Keratinocyte (primary cell): ENCODE measurements at regions not wholly inside any gene's neighbourhood (a gene's known extent, or its start where the extent isn't known, plus 50 kb on each side); places are given as distances from the start of the nearest gene placed in this dataset.

Experiments
- DNase-seq: peaks from one replicate; pipeline ENCODE4 v3.0.0-alpha.2; 2011; ENCODE audit warnings: low read depth, missing footprints, low spot score
- FAIRE-seq: peaks from 2 replicates; lab custom pipeline; 2011; peaks lifted over from hg19 to GRCh38; lab: Jason Lieb, UNC
- H2AFZ ChIP-seq: 2 replicates; pipeline ENCODE4 v1.6.0; 2012; ENCODE audit warnings: low read length, control low read depth, inconsistent platforms; ENCODE audit not compliant: control insufficient read depth
- H3K27ac ChIP-seq: 2 replicates; pipeline ENCODE4 v1.5.1; 2011; ENCODE audit warnings: low read length; ENCODE audit not compliant: control insufficient read depth, insufficient read depth
- H3K27me3 ChIP-seq: 3 replicates; pipeline ENCODE4 v1.6.0; 2011; ENCODE audit warnings: low read length; ENCODE audit not compliant: control insufficient read depth, insufficient read depth; ENCODE audit errors: extremely low read depth
- H3K36me3 ChIP-seq, 2 experiments: 2 replicates in 1 of 2; 3 replicates in 1 of 2; pipeline ENCODE4 v1.5.1; 2011; ENCODE audit warnings: low read length in 2 of 2, mild to moderate bottlenecking in 1 of 2; ENCODE audit not compliant: control insufficient read depth in 2 of 2, insufficient read depth in 2 of 2; ENCODE audit errors: extremely low read depth in 1 of 2
- H3K4me1 ChIP-seq: 3 replicates; pipeline ENCODE4 v1.5.1; 2011; ENCODE audit warnings: low read length; ENCODE audit not compliant: control insufficient read depth, insufficient read depth; ENCODE audit errors: extremely low read depth
- H3K4me2 ChIP-seq: 3 replicates; pipeline ENCODE4 v1.6.0; 2011; ENCODE audit warnings: low read depth, low read length; ENCODE audit not compliant: control insufficient read depth, insufficient read depth; ENCODE audit errors: extremely low read depth
- H3K4me3 ChIP-seq, 3 experiments: fragments of 200-600 bp in 1 of 3; sonication (generic) in 1 of 3; 2 replicates in 2 of 3; 3 replicates in 1 of 3; pipeline ENCODE4 v1.5.1; 2011 to 2016; ENCODE audit warnings: low read length in 3 of 3, mild to moderate bottlenecking in 3 of 3, control low read depth in 2 of 3, inconsistent platforms in 1 of 3, low read depth in 1 of 3, mixed read lengths in 1 of 3, mixed run types in 1 of 3, moderate library complexity in 1 of 3; ENCODE audit not compliant: control insufficient read depth in 2 of 3, insufficient read depth in 2 of 3; ENCODE audit errors: extremely low read depth in 1 of 3
- H3K79me2 ChIP-seq: 2 replicates; pipeline ENCODE4 v1.6.0; 2012; ENCODE audit warnings: low read length; ENCODE audit not compliant: control insufficient read depth, insufficient read depth
- H3K9ac ChIP-seq: 3 replicates; pipeline ENCODE4 v1.6.0; 2011; ENCODE audit warnings: low read length; ENCODE audit not compliant: control insufficient read depth, insufficient read depth; ENCODE audit errors: extremely low read depth
- H3K9me1 ChIP-seq: 3 replicates; pipeline ENCODE4 v1.6.0; 2011; ENCODE audit warnings: low read length; ENCODE audit not compliant: control insufficient read depth, insufficient read depth; ENCODE audit errors: extremely low read depth
- H3K9me3 ChIP-seq: 2 replicates; pipeline ENCODE4 v1.5.1; 2012; ENCODE audit warnings: low read depth, low read length; ENCODE audit not compliant: control insufficient read depth
- H4K20me1 ChIP-seq: 3 replicates; pipeline ENCODE4 v1.6.0; 2011; ENCODE audit warnings: low read length; ENCODE audit not compliant: control insufficient read depth, insufficient read depth; ENCODE audit errors: extremely low read depth
- EZH2 ChIP-seq: IDR thresholded peaks from one replicate; pipeline ENCODE4 v1.6.1; 2012; ENCODE audit warnings: inconsistent platforms, mild to moderate bottlenecking, low read length, moderate library complexity
- dilution Hi-C: fragments of 300-500 bp; cut with MboI; formaldehyde crosslinking; loops from one replicate; pipeline ENCODE4 v1.7.0; 2020; ENCODE audit warnings: low sequenced_read_pairs; ENCODE audit not compliant: extremely low pct_ligation_motif_present
- TF ChIP-seq, protein P1 (sequence below), 3 experiments: IDR thresholded peaks in 1 of 3; conservative IDR thresholded peaks in 1 of 3; optimal IDR thresholded peaks in 1 of 3; 2 replicates in 2 of 3; 3 replicates in 1 of 3; pipeline versions ENCODE3 to v1.5.1; 2011; ENCODE audit warnings: low read length in 3 of 3, mild to moderate bottlenecking in 3 of 3, moderate library complexity in 2 of 3, control low read depth in 1 of 3, inconsistent platforms in 1 of 3; ENCODE audit not compliant: insufficient read depth in 2 of 3; ENCODE audit errors: extremely low read depth in 1 of 3

DNA sequence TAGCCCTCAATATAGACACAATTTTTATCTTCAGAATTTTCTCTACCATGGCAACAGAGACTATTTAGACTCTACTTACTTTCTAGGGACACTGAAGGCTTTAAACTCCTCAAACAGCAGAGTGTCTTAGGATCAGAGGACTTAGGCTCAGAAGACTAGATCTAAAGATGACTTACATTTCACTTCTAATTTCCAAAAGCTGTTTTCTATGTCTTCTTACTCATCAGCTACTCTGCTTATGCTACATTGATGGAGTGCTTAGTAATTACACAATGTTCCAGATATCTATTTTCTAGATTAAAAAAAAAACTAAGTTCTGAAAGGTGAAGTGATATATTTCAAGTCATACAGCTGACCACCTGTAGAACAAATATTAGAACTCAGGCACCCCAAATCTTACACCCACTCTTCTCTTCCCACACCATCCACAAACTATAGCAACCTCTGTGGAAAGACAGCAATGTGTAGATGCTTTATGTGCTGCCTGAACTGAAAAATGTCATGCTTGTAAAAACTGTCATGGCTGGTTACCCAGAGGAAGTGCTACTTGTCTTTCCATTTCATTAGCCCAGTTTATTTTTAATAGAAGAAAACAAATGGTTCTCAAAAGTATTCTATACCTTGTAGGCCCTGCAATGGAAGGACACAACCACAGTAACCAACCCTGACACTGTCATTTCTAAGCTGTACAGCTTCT, 831.0 kb upstream of the ACVR2A start:
- Histone ChIP-seq H2AFZ (no peak overlapping the region), H3K79me2 (no peaks in the 10 kb centered on the region), H4K20me1 (no peaks in the 10 kb centered on the region), H3K27me3 (no peaks in the 10 kb centered on the region), H3K4me2 (no peak overlapping the region), H3K4me3 (no peak overlapping the region), H3K9me3 (no peaks in the 10 kb centered on the region), H3K36me3 (no peaks in the 10 kb centered on the region), H3K4me1 (no peaks in the 10 kb centered on the region), H3K27ac (no peak overlapping the region), H3K9ac (no peak overlapping the region), H3K9me1 (no peaks in the 10 kb centered on the region)
- FAIRE-seq = no peak
- TF ChIP-seq, protein P1, sequence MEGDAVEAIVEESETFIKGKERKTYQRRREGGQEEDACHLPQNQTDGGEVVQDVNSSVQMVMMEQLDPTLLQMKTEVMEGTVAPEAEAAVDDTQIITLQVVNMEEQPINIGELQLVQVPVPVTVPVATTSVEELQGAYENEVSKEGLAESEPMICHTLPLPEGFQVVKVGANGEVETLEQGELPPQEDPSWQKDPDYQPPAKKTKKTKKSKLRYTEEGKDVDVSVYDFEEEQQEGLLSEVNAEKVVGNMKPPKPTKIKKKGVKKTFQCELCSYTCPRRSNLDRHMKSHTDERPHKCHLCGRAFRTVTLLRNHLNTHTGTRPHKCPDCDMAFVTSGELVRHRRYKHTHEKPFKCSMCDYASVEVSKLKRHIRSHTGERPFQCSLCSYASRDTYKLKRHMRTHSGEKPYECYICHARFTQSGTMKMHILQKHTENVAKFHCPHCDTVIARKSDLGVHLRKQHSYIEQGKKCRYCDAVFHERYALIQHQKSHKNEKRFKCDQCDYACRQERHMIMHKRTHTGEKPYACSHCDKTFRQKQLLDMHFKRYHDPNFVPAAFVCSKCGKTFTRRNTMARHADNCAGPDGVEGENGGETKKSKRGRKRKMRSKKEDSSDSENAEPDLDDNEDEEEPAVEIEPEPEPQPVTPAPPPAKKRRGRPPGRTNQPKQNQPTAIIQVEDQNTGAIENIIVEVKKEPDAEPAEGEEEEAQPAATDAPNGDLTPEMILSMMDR (optimal IDR thresholded peaks at IDR 0.05 in 1 of 3, IDR thresholded peaks at IDR 0.05 in 1 of 3, conservative IDR thresholded peaks at IDR 0.05 in 1 of 3; ENCODE audit: extremely low read depth in 1 of 3, insufficient read depth in 2 of 3, low read length in 3 of 3) = no peak
- TF ChIP-seq EZH2 = no peak
- dilution Hi-C loops = no loop called here
- no peak for DNase-seq

GRCh38 chr2:147008481-147008880, 836.3 kb upstream of the ACVR2A start:
- Histone ChIP-seq H3K4me3 (no peak overlapping the region), H2AFZ (no peak overlapping the region), H3K36me3 (no peaks in the 10 kb centered on the region), H3K9me3 (no peaks in the 10 kb centered on the region), H3K4me2 (no peak overlapping the region), H3K79me2 (no peaks in the 10 kb centered on the region), H3K27ac (no peak overlapping the region), H4K20me1 (no peaks in the 10 kb centered on the region), H3K9ac (no peak overlapping the region), H3K27me3 (no peaks in the 10 kb centered on the region), H3K4me1 (no peaks in the 10 kb centered on the region), H3K9me1 (no peaks in the 10 kb centered on the region)
- dilution Hi-C loops = no loop called here
- TF ChIP-seq EZH2 = no peak
- TF ChIP-seq, protein P1 (optimal IDR thresholded peaks at IDR 0.05 in 1 of 3, IDR thresholded peaks at IDR 0.05 in 1 of 3, conservative IDR thresholded peaks at IDR 0.05 in 1 of 3; ENCODE audit: extremely low read depth in 1 of 3, insufficient read depth in 2 of 3, low read length in 3 of 3) = no peak
- FAIRE-seq (peak; percentile 59), DNase-seq (no peak)
